ENCODE measurements at regions not wholly inside any gene's neighbourhood (a gene's known extent, or its start where the extent isn't known, plus 50 kb on each side); places are given as distances from the start of the nearest gene placed in this dataset.

- Histone ChIP-seq H3K9me3 (no peaks in the 10 kb centered on the region), H2AFZ (ENCODE audit: low read depth) (no peak overlapping the region), H3F3A (replicated peaks; ENCODE audit: insufficient read depth) (no peaks in the 10 kb centered on the region), H3K36me3 (replicated peaks in 1 of 2; ENCODE audit: control insufficient read depth in 1 of 2, insufficient read depth in 2 of 2, low read length in 1 of 2) (no peaks in the 10 kb centered on the region), H3K79me2 (ENCODE audit: insufficient read depth) (no peaks in the 10 kb centered on the region), H3K4me1 (ENCODE audit: control insufficient read depth in 1 of 2, insufficient read depth in 2 of 2, low read depth in 1 of 2, low read length in 1 of 2) (no peaks in the 10 kb centered on the region), H3K4me3 (ENCODE audit: low read depth in 2 of 2, low read length in 1 of 2) (no peak overlapping the region), H3K27me3 (ENCODE audit: insufficient read depth) (no peaks in the 10 kb centered on the region), H3K27ac (ENCODE audit: low read depth in 2 of 2, low read length in 1 of 2) (no peak overlapping the region), H3K4me2 (no peak overlapping the region), H3K9ac (no peak overlapping the region), H3K9me2 (no peaks in the 10 kb centered on the region), H4K20me1 (ENCODE audit: insufficient read depth) (no peaks in the 10 kb centered on the region)
- ChIA-PET CTCF (no interaction called here), POLR2A (no interaction called here)
- TF ChIP-seq, protein P1, sequence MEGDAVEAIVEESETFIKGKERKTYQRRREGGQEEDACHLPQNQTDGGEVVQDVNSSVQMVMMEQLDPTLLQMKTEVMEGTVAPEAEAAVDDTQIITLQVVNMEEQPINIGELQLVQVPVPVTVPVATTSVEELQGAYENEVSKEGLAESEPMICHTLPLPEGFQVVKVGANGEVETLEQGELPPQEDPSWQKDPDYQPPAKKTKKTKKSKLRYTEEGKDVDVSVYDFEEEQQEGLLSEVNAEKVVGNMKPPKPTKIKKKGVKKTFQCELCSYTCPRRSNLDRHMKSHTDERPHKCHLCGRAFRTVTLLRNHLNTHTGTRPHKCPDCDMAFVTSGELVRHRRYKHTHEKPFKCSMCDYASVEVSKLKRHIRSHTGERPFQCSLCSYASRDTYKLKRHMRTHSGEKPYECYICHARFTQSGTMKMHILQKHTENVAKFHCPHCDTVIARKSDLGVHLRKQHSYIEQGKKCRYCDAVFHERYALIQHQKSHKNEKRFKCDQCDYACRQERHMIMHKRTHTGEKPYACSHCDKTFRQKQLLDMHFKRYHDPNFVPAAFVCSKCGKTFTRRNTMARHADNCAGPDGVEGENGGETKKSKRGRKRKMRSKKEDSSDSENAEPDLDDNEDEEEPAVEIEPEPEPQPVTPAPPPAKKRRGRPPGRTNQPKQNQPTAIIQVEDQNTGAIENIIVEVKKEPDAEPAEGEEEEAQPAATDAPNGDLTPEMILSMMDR (IDR thresholded peaks at IDR 0.05), result no peak
- no peak for TF ChIP-seq FOXM1 (IDR thresholded peaks at IDR 0.05; ENCODE audit: low read depth)
- no peak for TF ChIP-seq MEF2A (IDR thresholded peaks at IDR 0.05; ENCODE audit: borderline replicate concordance, low read depth)
- no peak for TF ChIP-seq TEAD4 (IDR thresholded peaks at IDR 0.05; ENCODE audit: borderline replicate concordance, insufficient read depth)
- TF ChIP-seq RAD21 (IDR thresholded peaks at IDR 0.05; ENCODE audit: low read length), result no peak
- no peak for TF ChIP-seq EP300 (IDR thresholded peaks at IDR 0.05; ENCODE audit: borderline replicate concordance in 1 of 2, low read depth in 1 of 2, low read length in 1 of 2)
- no peak for TF ChIP-seq MAX (IDR thresholded peaks at IDR 0.05; ENCODE audit: low read depth)
- DNase-seq, result no peak
Observed at GRCh38 chr5:101796427-101796826, 499.7 kb downstream of the SLCO4C1 start.

GRCh38 chr5:101788797-101789196 lies 507.3 kb downstream of the SLCO4C1 start:
- Histone ChIP-seq H3K79me2 (ENCODE audit: insufficient read depth) (no peaks in the 10 kb centered on the region), H4K20me1 (ENCODE audit: insufficient read depth) (no peaks in the 10 kb centered on the region), H3K27me3 (ENCODE audit: insufficient read depth) (no peaks in the 10 kb centered on the region), H3K27ac (ENCODE audit: low read depth in 2 of 2, low read length in 1 of 2) (no peak overlapping the region), H3F3A (replicated peaks; ENCODE audit: insufficient read depth) (no peaks in the 10 kb centered on the region), H3K9me2 (no peaks in the 10 kb centered on the region), H3K4me2 (no peak overlapping the region), H3K4me1 (ENCODE audit: control insufficient read depth in 1 of 2, insufficient read depth in 2 of 2, low read depth in 1 of 2, low read length in 1 of 2) (no peaks in the 10 kb centered on the region), H3K4me3 (ENCODE audit: low read depth in 2 of 2, low read length in 1 of 2) (no peak overlapping the region), H3K36me3 (replicated peaks in 1 of 2; ENCODE audit: control insufficient read depth in 1 of 2, insufficient read depth in 2 of 2, low read length in 1 of 2) (no peaks in the 10 kb centered on the region), H2AFZ (ENCODE audit: low read depth) (no peak overlapping the region), H3K9ac (no peak overlapping the region), H3K9me3 (no peaks in the 10 kb centered on the region)
- POLR2A ChIA-PET, result no interaction called here
- no peak for DNase-seq
- 15% methylated on average over 2 of the region's 4 CpGs for whole genome bisulfite sequencing (ENCODE audit: low lambda C conversion rate)
- TF ChIP-seq TAF1 (IDR thresholded peaks at IDR 0.05; ENCODE audit: borderline replicate concordance, low read depth, low read length) (no peak), MXI1 (IDR thresholded peaks at IDR 0.05; ENCODE audit: low read depth, low read length) (no peak), POLR2AphosphoS5 (IDR thresholded peaks at IDR 0.05; ENCODE audit: low read depth, low read length) (no peak), RCOR1 (IDR thresholded peaks at IDR 0.05; ENCODE audit: low read length) (no peak), CHD2 (IDR thresholded peaks at IDR 0.05; ENCODE audit: low read length, partially characterized antibody) (no peak), FOSL2 (IDR thresholded peaks at IDR 0.05; ENCODE audit: borderline replicate concordance, low read depth) (no peak), GATA2 (CRISPR knock-in tag; IDR thresholded peaks at IDR 0.05) (no peak)
- TF ChIP-seq, protein P2, sequence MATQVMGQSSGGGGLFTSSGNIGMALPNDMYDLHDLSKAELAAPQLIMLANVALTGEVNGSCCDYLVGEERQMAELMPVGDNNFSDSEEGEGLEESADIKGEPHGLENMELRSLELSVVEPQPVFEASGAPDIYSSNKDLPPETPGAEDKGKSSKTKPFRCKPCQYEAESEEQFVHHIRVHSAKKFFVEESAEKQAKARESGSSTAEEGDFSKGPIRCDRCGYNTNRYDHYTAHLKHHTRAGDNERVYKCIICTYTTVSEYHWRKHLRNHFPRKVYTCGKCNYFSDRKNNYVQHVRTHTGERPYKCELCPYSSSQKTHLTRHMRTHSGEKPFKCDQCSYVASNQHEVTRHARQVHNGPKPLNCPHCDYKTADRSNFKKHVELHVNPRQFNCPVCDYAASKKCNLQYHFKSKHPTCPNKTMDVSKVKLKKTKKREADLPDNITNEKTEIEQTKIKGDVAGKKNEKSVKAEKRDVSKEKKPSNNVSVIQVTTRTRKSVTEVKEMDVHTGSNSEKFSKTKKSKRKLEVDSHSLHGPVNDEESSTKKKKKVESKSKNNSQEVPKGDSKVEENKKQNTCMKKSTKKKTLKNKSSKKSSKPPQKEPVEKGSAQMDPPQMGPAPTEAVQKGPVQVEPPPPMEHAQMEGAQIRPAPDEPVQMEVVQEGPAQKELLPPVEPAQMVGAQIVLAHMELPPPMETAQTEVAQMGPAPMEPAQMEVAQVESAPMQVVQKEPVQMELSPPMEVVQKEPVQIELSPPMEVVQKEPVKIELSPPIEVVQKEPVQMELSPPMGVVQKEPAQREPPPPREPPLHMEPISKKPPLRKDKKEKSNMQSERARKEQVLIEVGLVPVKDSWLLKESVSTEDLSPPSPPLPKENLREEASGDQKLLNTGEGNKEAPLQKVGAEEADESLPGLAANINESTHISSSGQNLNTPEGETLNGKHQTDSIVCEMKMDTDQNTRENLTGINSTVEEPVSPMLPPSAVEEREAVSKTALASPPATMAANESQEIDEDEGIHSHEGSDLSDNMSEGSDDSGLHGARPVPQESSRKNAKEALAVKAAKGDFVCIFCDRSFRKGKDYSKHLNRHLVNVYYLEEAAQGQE (IDR thresholded peaks at IDR 0.05; ENCODE audit: low read depth, low read length), result no peak
- CTCF ChIA-PET, result no interaction called here

Data from SK-N-SH (cell line).